ENCODE measurements at regions not wholly inside any gene's neighbourhood (a gene's known extent, or its start where the extent isn't known, plus 50 kb on each side); places are given as distances from the start of the nearest gene placed in this dataset.

DNA sequence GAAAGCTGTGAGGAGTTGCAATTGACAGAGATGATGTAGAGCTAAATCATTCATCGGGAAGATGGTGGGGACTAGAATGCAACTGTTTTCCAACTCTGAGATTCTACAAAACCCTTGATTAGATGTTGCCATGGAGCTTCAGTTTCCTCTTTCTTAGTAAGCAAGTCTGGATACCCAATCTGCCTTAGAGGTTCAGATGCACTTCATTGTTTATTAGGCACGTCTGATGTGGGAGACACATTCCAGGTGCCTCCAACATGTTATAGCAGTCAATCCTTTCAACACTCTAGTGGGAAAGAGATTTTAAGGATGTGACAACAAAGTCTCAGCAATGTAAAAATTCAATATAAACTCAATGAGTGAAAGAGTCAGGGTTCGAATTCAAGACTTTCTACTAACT, 291.3 kb upstream of the PHYHIPL start:
- H3K36me3 ChIP-seq (ENCODE audit: insufficient read depth, low read length): no peaks in the 10 kb centered on the region
- no peak overlapping the region for H3K9ac ChIP-seq (ENCODE audit: low read depth, low read length)
- H3K27me3 ChIP-seq (ENCODE audit: control insufficient read depth, insufficient read depth, low read length): no peaks in the 10 kb centered on the region
- H3K4me3 ChIP-seq (ENCODE audit: low read length): no peak overlapping the region
- no peak overlapping the region for H3K4me2 ChIP-seq (ENCODE audit: low read length)
- H3K4me1 ChIP-seq (ENCODE audit: control insufficient read depth, insufficient read depth, low read length): no peaks in the 10 kb centered on the region
- H3K9me3 ChIP-seq (replicated peaks; ENCODE audit: low read length): no peaks in the 10 kb centered on the region

- Histone ChIP-seq H3K9ac (ENCODE audit: low read depth, low read length) (no peak overlapping the region), H3K36me3 (ENCODE audit: insufficient read depth, low read length) (no peaks in the 10 kb centered on the region), H3K4me3 (ENCODE audit: low read length) (no peak overlapping the region), H3K4me1 (ENCODE audit: control insufficient read depth, insufficient read depth, low read length) (no peaks in the 10 kb centered on the region), H3K4me2 (ENCODE audit: low read length) (no peak overlapping the region), H3K9me3 (replicated peaks; ENCODE audit: low read length) (no peaks in the 10 kb centered on the region), H3K27me3 (ENCODE audit: control insufficient read depth, insufficient read depth, low read length) (no peaks in the 10 kb centered on the region)
Measured at GRCh38 chr10:58885686-58886345, 290.6 kb upstream of the PHYHIPL start.

DNA sequence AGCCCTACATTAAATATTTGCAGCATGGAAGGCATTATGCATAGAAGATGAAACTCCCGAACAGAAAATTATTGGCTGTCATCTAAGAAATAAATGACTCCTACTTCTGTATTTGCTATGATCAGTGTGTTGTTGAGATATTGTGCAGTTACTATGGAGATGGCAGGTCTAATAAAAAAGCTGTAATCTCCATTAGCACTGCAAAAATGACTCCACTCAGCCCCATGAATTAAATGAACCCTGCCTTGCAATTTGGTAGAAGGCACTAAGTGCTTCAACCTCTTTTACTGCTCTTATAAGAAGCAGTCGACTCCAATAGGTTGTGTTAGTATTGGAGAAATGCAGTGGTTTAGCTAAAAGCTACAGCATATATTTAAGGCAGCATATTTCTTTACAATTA, 290.0 kb upstream of the PHYHIPL start:
- H3K4me3 ChIP-seq (ENCODE audit: low read length): no peak overlapping the region
- no peak overlapping the region for H3K4me2 ChIP-seq (ENCODE audit: low read length)
- no peaks in the 10 kb centered on the region for H3K36me3 ChIP-seq (ENCODE audit: insufficient read depth, low read length)
- H3K4me1 ChIP-seq (ENCODE audit: control insufficient read depth, insufficient read depth, low read length): no peaks in the 10 kb centered on the region
- no peaks in the 10 kb centered on the region for H3K27me3 ChIP-seq (ENCODE audit: control insufficient read depth, insufficient read depth, low read length)
- H3K9me3 ChIP-seq (replicated peaks; ENCODE audit: low read length): no peaks in the 10 kb centered on the region
- no peak overlapping the region for H3K9ac ChIP-seq (ENCODE audit: low read depth, low read length)

DNA sequence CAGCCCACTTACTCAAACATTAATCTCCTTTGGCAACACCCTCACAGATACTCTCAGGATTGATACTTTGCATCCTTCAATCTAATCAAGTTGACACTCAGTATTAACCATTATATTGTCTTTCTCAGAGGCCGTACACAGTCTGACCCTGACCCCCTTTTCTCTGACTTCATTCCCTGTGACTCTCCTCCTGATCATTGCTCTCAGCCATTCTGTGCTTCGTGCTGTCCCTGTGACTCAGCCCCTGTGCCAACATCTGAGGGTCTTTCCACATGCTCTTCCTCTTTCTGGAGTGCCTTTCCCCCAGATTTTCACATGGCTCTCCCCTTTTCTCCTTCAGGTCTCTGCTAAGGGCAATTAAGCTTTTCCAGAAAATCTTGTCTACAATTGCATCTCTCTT, 289.0 kb upstream of the PHYHIPL start:
- no peak overlapping the region for H3K4me3 ChIP-seq (ENCODE audit: low read length)
- no peaks in the 10 kb centered on the region for H3K9me3 ChIP-seq (replicated peaks; ENCODE audit: low read length)
- H3K4me2 ChIP-seq (ENCODE audit: low read length): no peak overlapping the region
- no peaks in the 10 kb centered on the region for H3K4me1 ChIP-seq (ENCODE audit: control insufficient read depth, insufficient read depth, low read length)
- no peaks in the 10 kb centered on the region for H3K27me3 ChIP-seq (ENCODE audit: control insufficient read depth, insufficient read depth, low read length)
- no peak overlapping the region for H3K9ac ChIP-seq (ENCODE audit: low read depth, low read length)
- no peaks in the 10 kb centered on the region for H3K36me3 ChIP-seq (ENCODE audit: insufficient read depth, low read length)

DNA sequence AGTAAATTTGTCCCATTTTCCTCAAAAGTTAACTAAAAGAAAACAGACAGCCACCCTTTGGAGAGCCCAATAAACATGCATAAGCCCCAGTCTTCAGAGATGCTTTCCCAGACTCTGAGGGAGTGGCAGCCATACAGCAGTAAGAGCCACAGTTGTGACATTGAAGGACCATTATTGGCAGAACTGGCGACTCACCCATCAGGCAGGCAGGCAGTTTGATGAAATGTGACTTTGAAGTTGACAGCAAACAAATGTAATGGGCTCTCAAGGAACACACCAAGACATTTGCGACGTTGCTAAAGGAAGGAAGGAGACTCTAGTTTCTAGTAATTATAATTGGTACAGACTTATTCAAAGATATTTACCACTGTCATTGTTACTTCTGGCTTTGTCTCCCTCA, 287.5 kb upstream of the PHYHIPL start:
- Histone ChIP-seq H3K9ac (ENCODE audit: low read depth, low read length) (no peak overlapping the region), H3K9me3 (replicated peaks; ENCODE audit: low read length) (no peaks in the 10 kb centered on the region), H3K4me2 (ENCODE audit: low read length) (no peak overlapping the region), H3K4me1 (ENCODE audit: control insufficient read depth, insufficient read depth, low read length) (no peaks in the 10 kb centered on the region), H3K4me3 (ENCODE audit: low read length) (no peak overlapping the region), H3K36me3 (ENCODE audit: insufficient read depth, low read length) (no peaks in the 10 kb centered on the region), H3K27me3 (ENCODE audit: control insufficient read depth, insufficient read depth, low read length) (no peaks in the 10 kb centered on the region)

DNA sequence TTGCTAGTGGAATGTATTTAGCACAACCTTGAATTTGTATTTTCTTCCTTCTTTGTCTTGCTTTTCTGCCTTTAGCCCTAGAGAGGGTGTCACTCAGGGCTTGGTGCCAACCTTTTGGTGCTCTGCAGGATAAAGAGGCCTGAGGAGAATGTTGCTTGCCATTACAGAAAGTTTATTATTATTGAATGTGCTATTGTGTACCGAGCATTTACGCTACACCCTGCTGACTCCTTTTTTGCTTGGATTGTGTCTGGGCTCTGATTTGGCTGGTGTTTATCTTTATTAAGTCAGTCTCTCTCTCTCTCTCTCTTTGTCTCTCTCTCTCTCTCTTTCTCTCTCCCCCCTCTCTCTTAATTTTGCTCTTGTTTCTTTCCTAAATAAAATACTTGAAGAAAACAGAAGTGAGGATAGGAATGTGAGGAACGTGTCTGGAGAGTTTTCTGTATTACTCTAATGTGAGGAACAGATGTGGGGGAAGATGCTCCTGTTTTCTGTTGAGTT, 284.4 kb upstream of the PHYHIPL start:
- no peak overlapping the region for H3K9ac ChIP-seq (ENCODE audit: low read depth, low read length)
- no peaks in the 10 kb centered on the region for H3K36me3 ChIP-seq (ENCODE audit: insufficient read depth, low read length)
- H3K4me3 ChIP-seq (ENCODE audit: low read length): no peak overlapping the region
- H3K9me3 ChIP-seq (replicated peaks; ENCODE audit: low read length): no peaks in the 10 kb centered on the region
- H3K27me3 ChIP-seq (ENCODE audit: control insufficient read depth, insufficient read depth, low read length): no peaks in the 10 kb centered on the region
- H3K4me1 ChIP-seq (ENCODE audit: control insufficient read depth, insufficient read depth, low read length): no peaks in the 10 kb centered on the region
- H3K4me2 ChIP-seq (ENCODE audit: low read length): no peak overlapping the region

DNA sequence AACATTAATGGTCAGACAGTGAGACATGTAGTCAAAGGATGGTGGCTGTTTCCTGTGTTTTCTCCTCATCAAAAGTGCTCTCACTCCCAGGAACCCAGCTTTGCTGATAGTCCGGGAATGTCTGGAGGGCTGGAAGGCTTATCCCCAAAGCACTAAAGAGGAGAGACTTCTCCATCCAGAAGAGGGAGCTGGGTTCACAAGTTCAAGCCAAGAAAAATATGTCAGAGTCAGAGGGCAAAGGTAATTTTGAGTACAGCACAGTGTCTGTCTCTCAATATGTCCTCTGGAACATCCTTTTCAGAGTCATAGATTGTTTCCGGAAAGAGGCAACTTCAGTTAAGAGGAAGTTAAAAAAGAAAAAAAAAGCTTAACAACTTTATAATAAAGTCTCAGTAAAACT, 281.5 kb upstream of the PHYHIPL start:
- H3K27me3 ChIP-seq (ENCODE audit: control insufficient read depth, insufficient read depth, low read length): no peaks in the 10 kb centered on the region
- H3K9me3 ChIP-seq (replicated peaks; ENCODE audit: low read length): no peaks in the 10 kb centered on the region
- H3K4me3 ChIP-seq (ENCODE audit: low read length): no peak overlapping the region
- no peak overlapping the region for H3K9ac ChIP-seq (ENCODE audit: low read depth, low read length)
- no peak overlapping the region for H3K4me2 ChIP-seq (ENCODE audit: low read length)
- no peaks in the 10 kb centered on the region for H3K4me1 ChIP-seq (ENCODE audit: control insufficient read depth, insufficient read depth, low read length)
- no peaks in the 10 kb centered on the region for H3K36me3 ChIP-seq (ENCODE audit: insufficient read depth, low read length)

DNA sequence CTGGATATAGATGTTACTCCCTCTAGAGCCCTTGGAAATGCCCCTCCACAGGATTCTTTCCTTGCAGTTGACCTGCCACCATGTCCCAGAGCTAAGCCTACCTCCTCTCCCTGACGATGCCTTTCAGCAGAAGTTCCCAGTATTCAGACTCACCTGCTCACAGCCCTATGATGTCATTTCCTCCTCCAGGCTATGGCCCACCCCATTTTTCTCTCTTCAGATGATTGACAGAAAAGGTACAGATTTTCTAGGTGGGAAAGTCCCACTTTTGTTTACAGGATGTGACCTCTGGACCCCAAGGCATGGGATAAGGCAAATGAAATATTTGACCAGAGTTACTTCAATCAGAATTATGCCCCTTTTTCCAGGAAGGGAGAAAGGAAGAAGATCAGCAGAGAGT, 280.2 kb upstream of the PHYHIPL start:
- Histone ChIP-seq H3K36me3 (ENCODE audit: insufficient read depth, low read length) (no peaks in the 10 kb centered on the region), H3K4me3 (ENCODE audit: low read length) (no peak overlapping the region), H3K27me3 (ENCODE audit: control insufficient read depth, insufficient read depth, low read length) (no peaks in the 10 kb centered on the region), H3K4me2 (ENCODE audit: low read length) (no peak overlapping the region), H3K4me1 (ENCODE audit: control insufficient read depth, insufficient read depth, low read length) (no peaks in the 10 kb centered on the region), H3K9ac (ENCODE audit: low read depth, low read length) (no peak overlapping the region), H3K9me3 (replicated peaks; ENCODE audit: low read length) (no peaks in the 10 kb centered on the region)

DNA sequence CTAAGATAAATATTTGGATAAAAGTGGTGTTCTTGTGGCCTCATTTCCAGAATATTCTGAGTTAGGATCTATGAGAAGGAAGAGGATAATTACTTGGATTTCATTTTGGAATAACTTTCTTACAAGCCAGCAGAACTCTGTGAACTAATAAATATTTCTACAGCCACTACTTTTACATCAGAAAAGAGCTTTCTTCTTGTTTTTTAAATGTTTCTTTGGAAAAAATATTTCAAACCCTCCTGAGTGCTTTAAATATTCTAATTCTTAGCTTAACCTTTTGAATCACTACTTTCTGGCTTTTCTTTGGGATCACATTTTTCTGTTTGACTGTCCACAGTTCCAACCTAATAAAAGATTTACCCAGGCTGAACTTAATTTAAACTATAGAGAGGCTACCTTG, 279.2 kb upstream of the PHYHIPL start:
- Histone ChIP-seq H3K36me3 (ENCODE audit: insufficient read depth, low read length) (no peaks in the 10 kb centered on the region), H3K9me3 (replicated peaks; ENCODE audit: low read length) (no peaks in the 10 kb centered on the region), H3K9ac (ENCODE audit: low read depth, low read length) (no peak overlapping the region), H3K4me3 (ENCODE audit: low read length) (no peak overlapping the region), H3K27me3 (ENCODE audit: control insufficient read depth, insufficient read depth, low read length) (no peaks in the 10 kb centered on the region), H3K4me1 (ENCODE audit: control insufficient read depth, insufficient read depth, low read length) (no peaks in the 10 kb centered on the region), H3K4me2 (ENCODE audit: low read length) (no peak overlapping the region)

DNA sequence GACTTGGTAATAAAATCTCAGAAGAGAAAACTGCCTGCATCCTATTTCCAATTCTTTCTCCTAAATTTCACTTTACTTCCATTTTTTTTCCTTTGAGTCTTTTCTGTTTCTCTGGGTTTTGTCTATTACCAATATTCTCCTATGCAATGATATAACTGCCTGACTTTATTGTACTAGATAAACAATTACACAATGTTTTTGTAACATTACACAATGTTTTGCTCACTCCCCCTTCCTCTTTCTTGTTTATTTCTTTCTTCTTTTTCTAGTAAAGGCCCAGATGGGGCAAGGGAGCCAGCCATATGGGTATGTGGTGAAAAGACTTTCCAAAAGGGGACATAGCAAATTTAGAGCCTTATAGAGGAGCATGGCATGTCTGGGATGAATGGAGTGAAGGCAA, 278.7 kb upstream of the PHYHIPL start:
- no peak overlapping the region for H3K4me3 ChIP-seq (ENCODE audit: low read length)
- H3K9ac ChIP-seq (ENCODE audit: low read depth, low read length): no peak overlapping the region
- no peak overlapping the region for H3K4me2 ChIP-seq (ENCODE audit: low read length)
- H3K4me1 ChIP-seq (ENCODE audit: control insufficient read depth, insufficient read depth, low read length): no peaks in the 10 kb centered on the region
- no peaks in the 10 kb centered on the region for H3K36me3 ChIP-seq (ENCODE audit: insufficient read depth, low read length)
- no peaks in the 10 kb centered on the region for H3K9me3 ChIP-seq (replicated peaks; ENCODE audit: low read length)
- no peaks in the 10 kb centered on the region for H3K27me3 ChIP-seq (ENCODE audit: control insufficient read depth, insufficient read depth, low read length)

DNA sequence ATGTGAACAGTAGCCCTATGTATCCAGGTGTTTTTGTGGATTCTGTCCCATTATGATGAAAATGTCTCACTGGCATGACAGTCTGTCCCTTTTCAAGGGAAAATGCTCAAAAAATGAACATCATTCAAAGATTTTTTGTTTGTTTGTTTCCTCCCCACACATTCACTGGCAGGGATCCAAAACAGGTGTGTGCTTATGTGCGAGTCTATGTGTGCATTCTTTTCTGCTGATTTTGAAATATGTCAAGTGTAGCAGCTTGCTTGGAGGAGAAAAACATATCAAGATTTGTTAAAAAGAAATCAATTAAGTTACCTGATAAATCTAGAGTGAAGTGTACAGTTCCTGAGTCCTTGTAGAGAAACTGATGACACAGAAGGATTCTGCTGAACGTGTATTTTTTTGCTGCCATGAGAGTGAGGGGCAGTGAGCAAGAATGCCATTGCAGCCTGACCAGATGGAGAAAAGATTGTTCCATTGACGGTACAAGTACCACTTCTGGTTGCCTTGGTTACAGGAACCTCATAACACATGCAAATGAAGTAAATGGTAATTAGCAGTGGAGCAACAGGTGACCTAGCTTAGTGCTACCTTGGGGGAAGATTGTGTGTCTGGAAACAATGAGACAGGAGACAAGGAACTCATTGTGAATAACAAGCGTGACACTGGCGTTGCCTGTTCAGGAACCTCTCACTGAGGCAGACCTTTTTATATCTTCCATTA, 277.4 kb upstream of the PHYHIPL start:
- no peaks in the 10 kb centered on the region for H3K36me3 ChIP-seq (ENCODE audit: insufficient read depth, low read length)
- no peak overlapping the region for H3K4me2 ChIP-seq (ENCODE audit: low read length)
- no peaks in the 10 kb centered on the region for H3K4me1 ChIP-seq (ENCODE audit: control insufficient read depth, insufficient read depth, low read length)
- H3K9me3 ChIP-seq (replicated peaks; ENCODE audit: low read length): no peaks in the 10 kb centered on the region
- H3K4me3 ChIP-seq (ENCODE audit: low read length): no peak overlapping the region
- H3K9ac ChIP-seq (ENCODE audit: low read depth, low read length): no peak overlapping the region
- no peaks in the 10 kb centered on the region for H3K27me3 ChIP-seq (ENCODE audit: control insufficient read depth, insufficient read depth, low read length)

GRCh38 chr10:58901092-58901646, 275.3 kb upstream of the PHYHIPL start:
- Histone ChIP-seq H3K4me3 (ENCODE audit: low read length) (no peak overlapping the region), H3K36me3 (ENCODE audit: insufficient read depth, low read length) (no peaks in the 10 kb centered on the region), H3K27me3 (ENCODE audit: control insufficient read depth, insufficient read depth, low read length) (no peaks in the 10 kb centered on the region), H3K9ac (ENCODE audit: low read depth, low read length) (no peak overlapping the region), H3K9me3 (replicated peaks; ENCODE audit: low read length) (no peaks in the 10 kb centered on the region), H3K4me1 (ENCODE audit: control insufficient read depth, insufficient read depth, low read length) (no peaks in the 10 kb centered on the region), H3K4me2 (ENCODE audit: low read length) (no peak overlapping the region)
